NCI-H1694 treated with DMSO at 0.1 percent for 48 hours (cell line): ENCODE measurements at regions not wholly inside any gene's neighbourhood (a gene's known extent, or its start where the extent isn't known, plus 50 kb on each side); places are given as distances from the start of the nearest gene placed in this dataset.

Source experiments
- DNase-seq: peaks from one replicate; lab custom pipeline; 2025; lab: John Stamatoyannopoulos, UW

- DNase-seq = no peak
Observed at GRCh38 chr2:14524041-14524802, 108.3 kb upstream of the LRATD1 start.

GRCh38 chr2:14524803-14525080 lies 107.8 kb upstream of the LRATD1 start:
- no peak for DNase-seq

- no peak for DNase-seq
Observed at GRCh38 chr2:14530506-14530905, 102.0 kb upstream of the LRATD1 start.

GRCh38 chr2:14533131-14533757 lies 99.3 kb upstream of the LRATD1 start:
- no peak for DNase-seq

DNA sequence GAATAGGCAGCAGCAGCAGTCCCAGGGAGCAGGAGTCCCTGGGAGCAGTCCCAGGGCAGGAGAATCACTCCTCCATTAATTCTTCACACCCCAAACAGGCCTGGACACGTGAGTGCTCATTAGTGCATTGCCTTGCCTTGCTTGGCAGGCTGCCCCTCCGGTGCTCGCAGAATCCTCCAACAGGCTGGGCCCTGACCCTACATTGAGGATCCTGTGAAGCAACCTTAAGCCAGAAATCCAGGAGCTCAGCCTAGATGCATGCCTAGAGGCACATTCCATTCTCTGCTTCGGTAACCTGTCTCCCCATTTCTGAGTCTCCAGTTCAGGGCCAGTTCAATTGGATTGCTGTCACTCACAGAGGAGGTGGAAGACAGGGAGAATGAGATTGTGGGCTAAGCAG lies 97.4 kb upstream of the LRATD1 start:
- DNase-seq = no peak

DNA sequence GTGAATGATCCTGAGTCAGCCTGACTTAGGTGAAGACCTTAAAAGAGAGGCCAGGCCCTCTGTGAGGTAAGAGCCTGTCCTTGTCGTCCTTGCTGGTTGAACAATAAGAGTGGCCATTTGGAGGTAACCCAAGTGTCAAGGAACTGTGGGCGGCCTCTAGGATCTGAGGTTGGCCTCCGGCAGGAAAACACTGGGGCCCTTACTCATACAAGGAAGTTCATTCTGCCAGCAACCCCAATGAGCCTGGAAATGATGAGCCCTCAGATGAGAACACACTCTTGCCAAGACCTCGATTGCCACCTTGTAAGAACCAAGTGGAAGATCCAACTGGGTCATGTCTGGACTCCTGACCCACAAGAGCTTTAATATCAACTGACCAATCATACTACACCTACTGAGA lies 95.5 kb upstream of the LRATD1 start:
- no peak for DNase-seq

GRCh38 chr2:14540015-14540414 lies 92.5 kb upstream of the LRATD1 start:
- DNase-seq = no peak

DNA sequence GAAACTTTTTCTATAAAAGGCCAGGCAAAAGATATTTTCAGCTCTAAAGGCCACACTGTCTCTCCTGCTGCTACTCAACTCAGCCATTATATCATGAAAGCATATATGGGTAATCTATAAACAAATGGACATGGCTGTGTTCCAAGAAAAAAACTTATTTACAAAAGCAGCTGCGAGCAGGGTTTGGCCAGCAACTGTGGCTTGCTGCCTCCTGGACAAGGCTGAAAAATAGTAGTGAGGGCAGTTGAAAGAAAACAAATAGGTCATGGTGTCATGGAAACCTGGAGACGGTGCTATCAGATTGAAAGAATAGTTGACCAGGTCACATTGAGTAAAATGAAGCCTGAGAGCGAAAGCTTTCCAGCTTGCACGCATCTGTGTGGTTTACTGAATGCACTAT lies 89.2 kb upstream of the LRATD1 start:
- DNase-seq = no peak

- DNase-seq = no peak
Observed at GRCh38 chr2:14544247-14544646, 88.3 kb upstream of the LRATD1 start.

GRCh38 chr2:14547830-14548229 lies 84.7 kb upstream of the LRATD1 start:
- no peak for DNase-seq

DNA sequence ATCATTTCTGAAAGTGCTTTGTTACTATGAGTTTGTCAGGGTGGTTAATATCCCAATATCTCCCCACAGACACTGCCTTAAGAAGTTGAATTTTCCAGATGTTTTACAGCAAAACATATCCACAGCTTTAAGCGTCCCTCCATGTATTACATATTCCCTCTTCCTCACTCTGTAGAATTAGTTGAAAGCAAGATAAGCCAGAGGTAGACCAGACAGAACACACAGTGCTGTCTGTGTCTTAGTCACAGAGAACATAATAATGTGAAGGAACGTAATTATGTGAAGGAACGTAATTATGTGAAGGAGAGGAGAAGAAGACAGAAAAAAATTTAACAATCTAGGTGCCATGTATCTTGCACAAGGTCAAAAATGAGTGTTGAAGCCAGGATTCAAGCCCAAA lies 81.9 kb upstream of the LRATD1 start:
- no peak for DNase-seq

DNA sequence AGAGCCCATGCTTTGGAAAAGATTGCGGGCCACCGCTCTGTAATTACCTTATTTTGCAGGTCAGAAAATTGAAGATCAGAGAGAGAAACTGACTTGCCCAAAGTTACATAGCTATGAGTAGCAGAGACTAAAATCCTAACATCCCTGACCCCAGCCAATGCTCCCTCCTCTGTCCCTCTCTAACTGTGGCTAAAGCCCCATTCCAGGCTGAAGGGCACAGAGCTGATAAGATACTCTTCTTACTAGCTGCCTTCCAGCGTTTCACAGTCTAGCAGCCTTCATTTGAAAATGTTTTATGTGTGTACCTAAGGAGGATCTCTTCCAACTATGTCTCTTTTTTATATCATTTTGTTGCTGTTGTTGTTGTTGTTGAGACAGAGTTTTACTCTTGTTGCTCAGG lies 81.4 kb upstream of the LRATD1 start:
- no peak for DNase-seq

DNA sequence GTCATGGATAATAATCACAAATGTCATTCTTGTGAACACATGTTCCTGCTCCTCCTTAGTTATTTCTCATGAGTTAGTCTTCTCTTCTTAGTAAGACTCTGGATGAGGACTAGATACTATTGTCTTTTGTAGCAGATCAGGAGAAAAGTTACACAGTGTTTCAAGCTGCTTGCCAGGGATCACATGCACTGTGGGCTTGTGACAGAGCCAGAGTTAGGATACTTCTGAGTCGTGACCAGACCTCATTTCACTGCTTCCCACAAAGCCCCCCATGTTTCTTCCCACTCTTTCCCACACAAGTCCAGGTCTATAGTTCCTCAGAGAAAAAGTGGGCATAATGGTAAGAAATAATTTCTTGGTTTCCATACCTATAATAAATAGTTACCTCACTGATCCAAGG lies 80.2 kb upstream of the LRATD1 start:
- DNase-seq = no peak

GRCh38 chr2:14552818-14553217 lies 79.7 kb upstream of the LRATD1 start:
- DNase-seq = no peak

DNA sequence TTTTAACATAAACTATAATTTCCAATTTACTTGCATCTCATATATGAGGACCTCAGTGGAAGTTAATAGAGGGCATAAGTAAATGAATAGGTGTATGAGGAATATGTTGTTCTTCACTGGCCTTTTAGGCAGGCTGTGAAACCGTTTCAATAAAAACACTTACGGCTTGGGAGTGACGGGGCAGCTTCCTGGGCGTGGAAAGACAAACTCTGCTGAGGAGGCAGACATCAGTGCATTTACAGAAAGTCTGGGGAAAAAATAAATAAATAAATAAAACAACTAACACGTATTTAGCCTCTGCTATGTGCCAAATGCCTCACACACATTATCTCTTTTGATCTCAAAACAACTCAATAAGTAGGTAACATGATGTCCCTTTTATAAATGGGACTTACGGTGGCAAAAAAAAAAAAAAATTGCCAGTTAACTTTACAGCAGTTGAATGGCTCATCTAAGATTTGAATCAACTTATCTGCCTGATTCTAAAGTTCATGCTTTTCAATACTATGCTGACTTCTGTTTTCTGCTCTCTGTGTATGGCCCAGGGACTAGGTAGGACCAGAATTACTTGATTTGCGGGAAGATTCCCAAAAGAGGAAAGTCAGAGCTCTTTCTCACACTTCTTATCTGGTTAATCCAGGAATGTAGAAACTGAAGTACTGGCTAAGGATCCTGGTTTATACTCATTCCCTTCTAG lies 77.5 kb upstream of the LRATD1 start:
- no peak for DNase-seq

- DNase-seq = no peak
Observed at GRCh38 chr2:14557111-14557510, 75.4 kb upstream of the LRATD1 start.

GRCh38 chr2:14557916-14558315 lies 74.6 kb upstream of the LRATD1 start:
- no peak for DNase-seq

GRCh38 chr2:14558335-14558919 lies 74.1 kb upstream of the LRATD1 start:
- no peak for DNase-seq

- no peak for DNase-seq
Observed at GRCh38 chr2:14560716-14561115, 71.8 kb upstream of the LRATD1 start.

DNA sequence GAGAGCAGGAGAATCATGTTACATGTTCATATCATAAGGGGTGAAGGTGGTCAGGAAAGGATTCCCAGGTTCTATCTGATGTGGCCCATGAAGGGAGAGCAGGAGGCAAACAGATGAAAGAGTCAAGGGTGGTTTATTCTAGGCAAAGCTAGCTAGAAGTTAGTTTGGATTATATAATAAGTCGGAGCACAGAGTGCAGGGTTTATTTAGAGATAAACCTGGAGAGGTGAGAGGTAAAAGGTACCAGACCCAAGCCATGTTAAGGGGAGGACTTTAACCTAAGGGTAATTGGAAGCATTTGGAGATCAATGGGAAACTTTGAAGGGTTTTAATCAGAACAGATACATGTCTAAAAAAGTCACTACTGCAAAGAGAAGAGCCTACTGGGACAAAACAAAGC lies 69.2 kb upstream of the LRATD1 start:
- DNase-seq = no peak

DNA sequence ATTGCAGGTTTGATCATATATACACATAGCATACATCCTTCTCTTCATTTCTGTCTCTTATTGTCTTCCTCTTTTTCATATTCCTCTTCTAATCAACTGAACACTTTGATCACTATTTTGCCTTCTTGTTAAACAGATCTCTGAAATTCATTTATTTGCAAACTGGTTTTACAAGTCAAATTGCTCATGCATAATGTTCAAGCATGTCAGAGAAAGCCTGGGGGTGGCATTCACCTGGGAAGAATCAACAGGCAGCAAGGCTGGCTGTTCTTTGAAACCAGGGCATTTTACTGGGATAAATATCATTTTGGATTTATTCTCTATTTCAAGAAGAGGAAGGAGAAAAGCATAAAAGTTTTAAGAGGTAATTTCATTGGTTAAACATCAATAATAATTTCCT lies 66.9 kb upstream of the LRATD1 start:
- DNase-seq = no peak

GRCh38 chr2:14567561-14567960 lies 65.0 kb upstream of the LRATD1 start:
- DNase-seq = no peak

DNA sequence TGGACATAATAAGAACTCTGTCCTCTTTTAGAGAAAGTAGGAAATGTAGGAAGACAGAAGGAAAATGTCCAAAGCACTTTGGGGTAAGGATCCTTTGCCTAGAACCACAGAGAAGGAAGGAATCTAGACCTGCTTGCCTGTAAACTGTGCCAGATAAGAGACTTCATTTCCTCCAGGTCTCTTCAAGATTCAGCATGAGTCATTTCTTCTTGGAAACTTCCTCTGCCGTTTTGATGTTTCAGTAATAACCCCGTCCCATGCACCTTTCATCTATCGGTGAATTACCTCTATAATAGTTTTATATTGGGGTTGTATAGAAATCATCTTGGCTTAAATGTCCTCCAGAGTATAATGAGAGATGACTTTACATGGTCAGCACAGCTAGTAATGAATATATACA lies 63.2 kb upstream of the LRATD1 start:
- DNase-seq = no peak
